ENCODE measurements at regions not wholly inside any gene's neighbourhood (a gene's known extent, or its start where the extent isn't known, plus 50 kb on each side); places are given as distances from the start of the nearest gene placed in this dataset.

DNA sequence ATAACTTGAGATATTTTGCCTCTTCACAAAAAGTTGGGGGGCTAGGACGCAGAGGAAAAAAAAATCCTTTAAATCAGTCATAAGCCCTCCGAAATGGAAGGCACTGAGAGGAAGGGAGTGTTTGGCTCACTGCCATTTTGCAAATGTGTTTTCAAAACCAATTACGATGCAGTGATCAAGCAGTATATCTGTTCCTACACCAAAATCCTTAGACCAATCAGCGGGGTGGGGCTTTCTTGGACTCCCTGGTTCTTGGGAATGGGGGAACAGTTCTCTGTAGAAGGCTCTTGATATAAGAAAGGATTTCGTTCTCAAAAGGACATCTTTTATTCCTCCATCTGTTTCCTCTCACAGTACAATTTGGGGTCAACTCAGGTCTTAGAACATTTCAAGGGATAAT is 478.6 kb upstream of the JARID2 start:
- TF ChIP-seq, protein P1, sequence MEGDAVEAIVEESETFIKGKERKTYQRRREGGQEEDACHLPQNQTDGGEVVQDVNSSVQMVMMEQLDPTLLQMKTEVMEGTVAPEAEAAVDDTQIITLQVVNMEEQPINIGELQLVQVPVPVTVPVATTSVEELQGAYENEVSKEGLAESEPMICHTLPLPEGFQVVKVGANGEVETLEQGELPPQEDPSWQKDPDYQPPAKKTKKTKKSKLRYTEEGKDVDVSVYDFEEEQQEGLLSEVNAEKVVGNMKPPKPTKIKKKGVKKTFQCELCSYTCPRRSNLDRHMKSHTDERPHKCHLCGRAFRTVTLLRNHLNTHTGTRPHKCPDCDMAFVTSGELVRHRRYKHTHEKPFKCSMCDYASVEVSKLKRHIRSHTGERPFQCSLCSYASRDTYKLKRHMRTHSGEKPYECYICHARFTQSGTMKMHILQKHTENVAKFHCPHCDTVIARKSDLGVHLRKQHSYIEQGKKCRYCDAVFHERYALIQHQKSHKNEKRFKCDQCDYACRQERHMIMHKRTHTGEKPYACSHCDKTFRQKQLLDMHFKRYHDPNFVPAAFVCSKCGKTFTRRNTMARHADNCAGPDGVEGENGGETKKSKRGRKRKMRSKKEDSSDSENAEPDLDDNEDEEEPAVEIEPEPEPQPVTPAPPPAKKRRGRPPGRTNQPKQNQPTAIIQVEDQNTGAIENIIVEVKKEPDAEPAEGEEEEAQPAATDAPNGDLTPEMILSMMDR (IDR thresholded peaks at IDR 0.05; ENCODE audit: insufficient read depth, low read length, poor library complexity, severe bottlenecking): no peak
- TF ChIP-seq EZH2phosphoT487 (conservative IDR thresholded peaks at IDR 0.05; ENCODE audit: low read length): no peak
